ENCODE measurements at regions not wholly inside any gene's neighbourhood (a gene's known extent, or its start where the extent isn't known, plus 50 kb on each side); places are given as distances from the start of the nearest gene placed in this dataset.

- Histone ChIP-seq H2AFZ (no peak overlapping the region), H3K27ac (ENCODE audit: low read depth) (no peak overlapping the region), H3K4me1 (ENCODE audit: insufficient read depth) (0 out of 2 replicates have a peak, but pooled peaks cover 5% of the 10 kb centered on the region), H3K4me3 (no peak overlapping the region), H3K4me2 (no peak overlapping the region), H3K79me2 (replicated peaks; ENCODE audit: insufficient read depth) (no peaks in the 10 kb centered on the region), H3F3A (replicated peaks; ENCODE audit: low read depth) (no peaks in the 10 kb centered on the region), H3K9me2 (ENCODE audit: insufficient read depth) (peaks cover 10% of the 10 kb centered on the region), H3K27me3 (ENCODE audit: insufficient read depth) (no peaks in the 10 kb centered on the region), H4K20me1 (replicated peaks; ENCODE audit: insufficient read depth) (no peaks in the 10 kb centered on the region), H3K36me3 (ENCODE audit: insufficient read depth) (no peaks in the 10 kb centered on the region)
- Mint-ChIP-seq H3K27ac (no peak overlapping the region), H3K36me3 (ENCODE audit: low read depth) (peaks cover 12% of the 10 kb centered on the region), H3K4me3 (no peak overlapping the region), H3K27me3 (ENCODE audit: insufficient read depth, low read depth, poor library complexity) (no peaks in the 10 kb centered on the region), H3K9me3 (peaks cover 5% of the 10 kb centered on the region; the same call in 2 of the 3 replicates), H3K4me1 (no peaks in the 10 kb centered on the region; the same call in none of the 3 replicates)
- no peak for ATAC-seq
- no peak for DNase-seq (ENCODE audit: low spot score)
- TF ChIP-seq ZNF462 (CRISPR knock-in tag; IDR thresholded peaks at IDR 0.05) (no peak), STAT1 (IDR thresholded peaks at IDR 0.05; ENCODE audit: unreplicated experiment) (no peak), REST (IDR thresholded peaks at IDR 0.05; ENCODE audit: unreplicated experiment) (no peak), ETS1 (IDR thresholded peaks at IDR 0.05) (no peak), JUNB (IDR thresholded peaks at IDR 0.05; ENCODE audit: unreplicated experiment) (no peak)
These were observed 63.5 kb upstream of the TGFBR2 start for GRCh38 chr3:30542897-30543296.

Measured in GM23338 (cell line).